Upper lobe of left lung (tissue), 4 donors: ENCODE measurements at regions not wholly inside any gene's neighbourhood (a gene's known extent, or its start where the extent isn't known, plus 50 kb on each side); places are given as distances from the start of the nearest gene placed in this dataset.

Experiments
- CTCF ChIP-seq, 6 experiments: fragments of 450-650 bp in 4 of 6; fragments of 200-600 bp in 2 of 6; sonication (generic) in 2 of 6; IDR thresholded peaks; one replicate each; pipeline ENCODE4 v1.5.1; 2016 to 2019; ENCODE audit warnings: antibody characterized with exemption in 6 of 6
- EP300 ChIP-seq, 4 donors: sonication (generic); formaldehyde crosslinking; IDR thresholded peaks; one replicate each; pipeline ENCODE4 v1.5.1; 2017; ENCODE audit warnings: antibody characterized with exemption in 4 of 4, control low read depth in 2 of 4
- POLR2A ChIP-seq, 4 donors: fragments of 450-650 bp; IDR thresholded peaks; one replicate each; pipeline ENCODE4 v1.5.1; 2016 to 2017; ENCODE audit warnings: antibody characterized with exemption in 4 of 4, mild to moderate bottlenecking in 2 of 4
- POLR2AphosphoS5 ChIP-seq, 2 donors: sonication (generic); formaldehyde crosslinking; IDR thresholded peaks; one replicate each; pipeline ENCODE4 v1.5.1; 2017; ENCODE audit warnings: antibody characterized with exemption in 2 of 2

- TF ChIP-seq CTCF (IDR thresholded peaks at IDR 0.05) (no peak), POLR2A (IDR thresholded peaks at IDR 0.05) (no peak), EP300 (IDR thresholded peaks at IDR 0.05) (no peak), POLR2AphosphoS5 (IDR thresholded peaks at IDR 0.05) (no peak)
These were observed 403.5 kb upstream of the TYRP1 start for GRCh38 chr9:12289711-12290110.
